Adrenal gland (tissue), 9 donors: ENCODE measurements at regions not wholly inside any gene's neighbourhood (a gene's known extent, or its start where the extent isn't known, plus 50 kb on each side); places are given as distances from the start of the nearest gene placed in this dataset.

ENCODE experiments used
- DNase-seq, 7 donors: peaks; one replicate each; pipeline ENCODE4 v3.0.0-alpha.2; 2019 to 2020
- H3K27ac ChIP-seq, 5 donors: fragments of 200-600 bp; sonication (generic) in 4 of 5; 1 replicate in 3 of 5; 2 replicates in 2 of 5; pipeline versions ENCODE4 v1.5.1 to v1.8.0; 2016 to 2020; ENCODE audit warnings: mild to moderate bottlenecking in 1 of 5
- H3K27me3 ChIP-seq: fragments of 200-600 bp; 2 replicates; pipeline ENCODE4 v1.8.0; 2021
- H3K36me3 ChIP-seq, 2 donors: fragments of 200-600 bp; replicated peaks in 1 of 2; 1 replicate in 1 of 2; 2 replicates in 1 of 2; pipeline versions ENCODE4 v1.5.1 to v1.8.0; 2018 to 2022
- H3K4me1 ChIP-seq, 2 donors: fragments of 200-600 bp; replicated peaks in 1 of 2; 1 replicate in 1 of 2; 2 replicates in 1 of 2; pipeline versions ENCODE4 v1.5.1 to v1.8.0; 2018 to 2021
- H3K4me3 ChIP-seq, 4 donors: fragments of 200-600 bp; sonication (generic) in 3 of 4; one replicate each; pipeline ENCODE4 v1.5.1; 2016 to 2018
- H3K9me3 ChIP-seq, 3 donors: fragments of 200-600 bp; sonication (generic) in 1 of 3; replicated peaks in 1 of 3; 1 replicate in 2 of 3; 2 replicates in 1 of 3; pipeline versions ENCODE4 v1.5.1 to v1.8.0; 2016 to 2021
- CTCF ChIP-seq, 6 experiments: fragments of 450-650 bp in 4 of 6; fragments of 200-600 bp in 2 of 6; sonication (generic) in 1 of 6; IDR thresholded peaks; 1 replicate in 5 of 6; 2 replicates in 1 of 6; pipeline versions ENCODE4 v1.5.1 to v1.8.0; 2016 to 2021; ENCODE audit warnings: antibody characterized with exemption in 6 of 6, mild to moderate bottlenecking in 2 of 6, moderate library complexity in 1 of 6
- POLR2A ChIP-seq, 2 donors: fragments of 450-650 bp; IDR thresholded peaks; one replicate each; pipeline ENCODE4 v1.6.1; 2017; ENCODE audit warnings: antibody characterized with exemption in 2 of 2, mild to moderate bottlenecking in 2 of 2, moderate library complexity in 1 of 2
- WGBS, 4 donors: extraction: QIAGEN DNeasy Blood & Tissue Kit in 2 of 4; methylation state at CpG; one replicate each; pipeline versions ENCODE4 v1.1.5 to v1.1.7; 2013 to 2017; 5-methylcytosine and 5-hydroxymethylcytosine counted together
- intact Hi-C, 2 donors: fragments of 100-400 bp; cut with DNase I; formaldehyde crosslinking; loops; one replicate each; pipeline versions ENCODE4 v1.14.1 to v1.15.0; 2022 to 2023
- small RNA-seq, 2 donors: library from RNA; depleted of rRNA; stranded (forward); fragments of <200 nt; gene quantifications; one replicate each; pipeline ENCODE3, GENCODE V24; 2016
- donor health status: healthy with polysubstance abuse.
- donor health status: Bipolar disorder and iron deficiency.
- donor health status: DM: yes; HTN: yes; CAD: no.
- donor health status: DM: no; HTN: no; CAD: no.
- donor health status: DM: no; HTN: no; CAD: no.

- Histone ChIP-seq H3K27ac (no peak overlapping the region), H3K4me3 (no peak overlapping the region), H3K9me3 (no peaks in the 10 kb centered on the region), H3K36me3 (no peaks in the 10 kb centered on the region), H3K4me1 (no peaks in the 10 kb centered on the region), H3K27me3 (no peaks in the 10 kb centered on the region)
- TF ChIP-seq CTCF (IDR thresholded peaks at IDR 0.05) (no peak), POLR2A (IDR thresholded peaks at IDR 0.05) (no peak)
- intact Hi-C loops, result no loop called here
- WGBS, 4 donors, result 81 to 87% (median 84%) methylated on average over 2 of the region's 2 CpGs
- no peak for DNase-seq
Observed at GRCh38 chr3:30555968-30556367, 50.4 kb upstream of the TGFBR2 start.

Small RNA genes in the stretch of these regions (small RNA-seq; reads per million reads assigned to genes)
- gene RF01848, result 0 reads per million in 2 donors
